Skin epidermis (tissue), 12 donors: ENCODE measurements at regions not wholly inside any gene's neighbourhood (a gene's known extent, or its start where the extent isn't known, plus 50 kb on each side); places are given as distances from the start of the nearest gene placed in this dataset.

Source experiments
- H3K27ac ChIP-seq, 21 experiments: fragments of 200-600 bp; sonication (generic) in 11 of 21; one replicate each; pipeline ENCODE4 v1.5.0; 2020; ENCODE audit warnings: mild to moderate bottlenecking in 3 of 21, inconsistent platforms in 2 of 21, moderate library complexity in 2 of 21
- H3K4me3 ChIP-seq, 7 experiments: fragments of 200-600 bp; sonication (generic) in 2 of 7; one replicate each; pipeline ENCODE4 v1.5.0; 2020; ENCODE audit warnings: inconsistent platforms in 2 of 7, mild to moderate bottlenecking in 2 of 7, moderate library complexity in 1 of 7

DNA sequence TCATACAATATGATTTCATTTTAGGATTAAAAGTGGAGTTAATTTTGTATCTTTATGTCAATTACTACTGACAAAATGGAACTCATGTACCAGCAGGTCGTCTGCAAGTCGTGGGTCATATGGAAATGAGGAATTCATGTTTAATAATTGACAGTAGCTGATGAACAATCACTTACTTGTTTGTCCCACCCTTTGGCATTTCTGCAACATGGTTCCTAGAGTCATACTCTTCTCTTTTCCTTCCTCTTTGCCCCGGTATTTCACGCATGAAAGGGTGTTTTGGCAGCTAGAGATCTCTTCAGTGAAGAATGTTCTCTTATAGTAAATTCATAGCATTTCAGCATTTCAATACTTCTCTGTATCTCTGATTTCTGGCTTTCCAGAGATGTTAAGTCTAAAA lies 133.3 kb upstream of the SLC24A5 start:
- H3K27ac ChIP-seq = no peak overlapping the region
- H3K4me3 ChIP-seq = no peak overlapping the region

GRCh38 chr15:47987908-47988532 lies 132.8 kb upstream of the SLC24A5 start:
- H3K4me3 ChIP-seq = no peak overlapping the region
- no peak overlapping the region for H3K27ac ChIP-seq

GRCh38 chr15:47988564-47988963 lies 132.2 kb upstream of the SLC24A5 start:
- no peak overlapping the region for H3K4me3 ChIP-seq
- H3K27ac ChIP-seq = no peak overlapping the region

- Histone ChIP-seq H3K27ac (no peak overlapping the region), H3K4me3 (no peak overlapping the region)
These were observed 130.0 kb upstream of the SLC24A5 start for GRCh38 chr15:47990821-47991220.

DNA sequence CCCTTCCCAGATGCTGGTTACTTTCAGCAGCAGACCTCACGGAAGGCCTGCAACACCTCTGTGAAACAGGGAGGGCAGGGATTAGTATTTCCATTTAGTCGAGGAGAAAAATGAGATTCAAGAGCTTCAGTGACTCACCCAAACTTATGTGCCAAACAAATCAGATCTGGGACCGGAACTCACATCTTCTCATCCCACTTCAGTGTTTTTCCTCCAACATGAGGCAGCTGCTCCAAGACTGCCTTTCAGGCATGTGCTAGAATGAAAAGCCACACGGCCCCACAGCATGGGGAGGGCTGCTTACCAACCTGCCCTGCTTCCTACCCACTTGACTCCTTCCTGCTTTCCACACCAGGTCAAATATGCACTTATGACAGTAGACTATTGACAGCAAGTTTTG lies 129.4 kb upstream of the SLC24A5 start:
- no peak overlapping the region for H3K27ac ChIP-seq
- no peak overlapping the region for H3K4me3 ChIP-seq

- H3K27ac ChIP-seq = no peak overlapping the region
- H3K4me3 ChIP-seq = no peak overlapping the region
These were observed 127.7 kb upstream of the SLC24A5 start for GRCh38 chr15:47993051-47993450.

DNA sequence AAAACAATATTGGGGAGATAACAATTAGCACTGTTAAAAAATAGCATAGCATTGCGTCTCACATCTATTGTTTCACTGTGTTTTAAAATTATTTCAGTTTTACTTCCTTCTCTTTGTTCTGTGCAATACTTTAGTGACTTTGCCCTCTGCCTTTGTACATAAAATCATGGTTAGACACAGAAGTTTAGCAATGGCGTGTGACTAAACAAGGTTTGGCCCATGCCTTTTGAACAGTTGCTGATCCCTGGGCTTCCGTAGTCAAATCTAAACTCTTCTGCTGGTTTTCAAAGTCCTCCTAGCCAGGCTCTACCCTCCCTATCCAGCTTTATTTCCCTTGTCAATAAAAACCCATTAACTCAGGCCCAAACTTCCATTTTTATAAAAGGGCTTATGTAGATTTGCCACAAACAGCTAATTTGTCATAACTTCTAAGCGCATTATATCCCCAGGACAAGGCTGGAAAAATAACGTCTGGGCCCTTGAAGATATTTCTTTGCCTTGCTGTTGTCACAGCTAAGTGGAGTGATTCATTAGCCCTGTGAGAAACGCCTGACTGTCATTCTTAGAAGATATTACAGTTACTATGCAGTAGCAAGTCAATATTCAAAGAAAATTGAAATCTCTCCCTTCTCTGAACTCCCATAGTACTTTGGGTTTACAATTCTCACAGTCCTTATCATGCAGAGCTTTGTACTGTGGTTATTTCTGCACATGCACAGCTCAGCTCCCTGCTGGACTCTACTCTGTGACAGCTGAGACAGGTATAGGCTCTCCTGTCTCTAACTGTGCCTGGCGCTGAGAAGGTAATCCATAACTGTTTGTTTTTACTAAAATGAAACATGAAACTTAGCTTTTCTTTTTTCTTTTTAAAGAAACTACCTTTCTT lies 123.4 kb upstream of the SLC24A5 start:
- H3K4me3 ChIP-seq = no peak overlapping the region
- no peak overlapping the region for H3K27ac ChIP-seq

DNA sequence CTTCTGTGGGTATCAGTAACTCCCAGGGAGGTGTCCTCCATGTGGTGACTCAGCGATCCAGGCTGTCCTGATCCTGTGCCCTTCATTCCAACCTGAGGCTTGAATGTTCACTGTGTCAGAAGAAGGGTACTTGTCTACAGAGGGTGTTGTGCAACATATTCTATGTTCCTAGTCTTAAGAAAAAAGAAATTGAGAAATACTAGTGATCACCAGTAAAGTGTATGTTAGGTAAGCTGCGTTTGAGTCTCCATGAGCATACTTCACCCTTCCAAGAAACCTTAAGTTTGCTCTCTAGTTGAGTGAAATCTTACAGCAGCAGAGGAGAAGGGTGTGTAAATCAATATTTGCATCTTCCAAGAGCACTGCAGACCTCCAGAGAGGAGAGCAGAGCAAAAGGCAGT lies 122.2 kb upstream of the SLC24A5 start:
- H3K27ac ChIP-seq = no peak overlapping the region
- H3K4me3 ChIP-seq = no peak overlapping the region

DNA sequence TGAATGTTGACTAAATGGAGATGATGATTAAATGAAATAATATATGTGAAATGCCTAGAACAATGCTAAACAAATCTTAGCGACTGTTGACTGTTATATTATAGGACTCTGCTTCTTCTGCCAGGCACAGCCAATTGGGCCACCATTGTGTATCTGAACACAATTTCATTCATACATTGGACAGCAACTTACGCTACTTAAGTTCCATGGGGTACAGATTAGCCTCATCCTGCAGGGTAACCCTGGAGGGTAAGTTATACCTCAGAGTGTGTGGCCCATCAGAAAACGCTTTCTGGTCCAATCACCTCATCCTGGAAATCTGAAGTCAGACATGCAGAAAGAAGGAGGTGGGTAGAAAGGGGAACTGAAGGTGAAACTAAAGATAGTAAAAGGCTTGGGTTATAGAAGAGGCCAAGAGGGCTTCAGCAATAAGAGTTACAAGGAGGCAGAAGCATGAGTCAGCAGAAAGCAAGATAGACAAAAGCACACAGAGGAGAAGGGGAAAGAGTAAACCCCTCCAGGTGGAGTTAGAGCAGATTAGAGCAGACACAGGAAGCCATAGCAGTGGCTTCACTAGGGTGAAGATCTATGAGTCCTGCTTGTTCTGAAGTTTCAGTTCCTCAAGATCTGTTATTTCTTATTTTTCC lies 119.3 kb upstream of the SLC24A5 start:
- H3K27ac ChIP-seq = peak overlapping the region in 1 of 21 experiments; percentile 32
- H3K4me3 ChIP-seq = no peak overlapping the region

DNA sequence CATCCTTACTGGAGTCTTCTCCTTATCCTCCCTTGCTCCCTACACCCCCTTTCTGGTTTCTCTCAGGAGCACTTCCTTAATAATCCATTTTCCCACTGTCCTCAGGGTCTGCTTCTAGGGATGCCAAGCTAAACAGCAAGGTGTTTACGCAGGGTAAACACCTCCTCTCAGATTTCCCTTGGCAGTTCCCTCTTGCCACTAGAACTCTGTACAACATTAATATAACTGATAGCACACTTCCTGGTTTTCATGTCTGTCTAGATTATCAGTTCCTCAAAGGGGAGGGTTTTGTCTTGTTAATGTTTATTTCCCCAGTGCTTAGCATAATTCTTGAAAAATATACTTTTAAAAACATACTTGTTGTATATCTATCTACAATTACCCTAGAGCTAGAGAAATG lies 118.0 kb upstream of the SLC24A5 start:
- H3K27ac ChIP-seq = no peak overlapping the region
- H3K4me3 ChIP-seq = no peak overlapping the region

- Histone ChIP-seq H3K4me3 (no peak overlapping the region), H3K27ac (no peak overlapping the region)
These were observed 117.3 kb upstream of the SLC24A5 start for GRCh38 chr15:48003441-48003840.

DNA sequence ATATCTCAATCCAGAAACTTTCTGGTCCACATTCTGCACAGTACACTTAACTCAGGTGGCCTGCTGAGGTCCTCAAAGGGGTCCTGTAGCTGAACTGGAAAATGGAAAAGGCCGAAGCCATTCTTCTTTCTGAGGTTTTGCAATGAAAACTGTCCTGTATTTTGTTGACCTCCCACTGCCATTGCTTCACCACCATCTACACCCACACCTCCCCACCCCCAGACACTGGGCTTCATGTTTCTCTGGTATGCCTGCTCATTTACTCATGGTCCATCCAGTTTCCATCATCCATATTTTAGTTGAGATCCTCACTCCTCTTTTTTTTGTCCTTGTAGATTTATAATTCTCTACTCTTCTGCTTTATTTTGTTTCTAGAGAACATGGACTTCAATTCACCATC lies 115.7 kb upstream of the SLC24A5 start:
- Histone ChIP-seq H3K27ac (no peak overlapping the region), H3K4me3 (no peak overlapping the region)

GRCh38 chr15:48006031-48006511 lies 114.7 kb upstream of the SLC24A5 start:
- no peak overlapping the region for H3K27ac ChIP-seq
- no peak overlapping the region for H3K4me3 ChIP-seq

GRCh38 chr15:48010316-48010715 lies 110.5 kb upstream of the SLC24A5 start:
- no peak overlapping the region for H3K4me3 ChIP-seq
- H3K27ac ChIP-seq = no peak overlapping the region

- no peak overlapping the region for H3K4me3 ChIP-seq
- no peak overlapping the region for H3K27ac ChIP-seq
These were observed 108.6 kb upstream of the SLC24A5 start for GRCh38 chr15:48012191-48012590.

DNA sequence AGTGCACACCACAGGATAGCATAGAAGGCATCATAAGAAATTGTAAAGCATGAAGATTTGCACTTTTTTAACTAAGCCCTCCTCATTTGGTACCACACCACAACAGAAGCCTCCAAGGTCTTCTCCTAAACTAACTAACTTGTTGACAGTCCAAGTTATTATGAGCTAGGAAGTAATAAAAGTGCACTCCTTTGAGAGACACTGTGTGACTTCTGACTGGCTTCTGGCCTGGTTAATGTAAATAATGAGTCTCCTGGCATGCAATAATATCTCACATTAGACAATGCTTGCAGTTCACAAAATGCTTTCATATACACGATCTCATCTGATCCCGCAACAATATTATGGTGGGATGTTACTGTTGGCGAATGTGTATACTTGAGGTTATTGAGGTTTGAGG lies 103.9 kb upstream of the SLC24A5 start:
- Histone ChIP-seq H3K4me3 (no peak overlapping the region), H3K27ac (no peak overlapping the region)

DNA sequence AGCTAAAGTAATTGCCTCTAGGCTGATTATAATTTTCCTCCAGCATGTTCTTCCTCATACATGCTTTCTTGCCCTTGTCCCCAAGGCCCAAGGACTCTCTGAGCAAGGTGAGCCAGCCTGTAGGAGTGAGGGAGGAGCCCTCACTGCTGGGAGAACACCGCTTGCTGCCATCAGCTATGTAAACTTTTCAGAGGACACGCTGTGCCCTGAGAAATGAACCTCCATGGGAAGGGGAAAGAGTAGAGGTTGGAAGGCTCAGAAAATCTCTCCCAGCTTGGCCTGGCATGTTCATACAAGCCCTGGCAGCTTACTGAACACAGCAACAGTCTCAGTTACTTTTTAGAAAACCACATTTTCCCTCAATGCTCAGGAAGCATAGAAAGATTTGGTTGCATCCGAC lies 103.0 kb upstream of the SLC24A5 start:
- Histone ChIP-seq H3K27ac (no peak overlapping the region), H3K4me3 (no peak overlapping the region)

DNA sequence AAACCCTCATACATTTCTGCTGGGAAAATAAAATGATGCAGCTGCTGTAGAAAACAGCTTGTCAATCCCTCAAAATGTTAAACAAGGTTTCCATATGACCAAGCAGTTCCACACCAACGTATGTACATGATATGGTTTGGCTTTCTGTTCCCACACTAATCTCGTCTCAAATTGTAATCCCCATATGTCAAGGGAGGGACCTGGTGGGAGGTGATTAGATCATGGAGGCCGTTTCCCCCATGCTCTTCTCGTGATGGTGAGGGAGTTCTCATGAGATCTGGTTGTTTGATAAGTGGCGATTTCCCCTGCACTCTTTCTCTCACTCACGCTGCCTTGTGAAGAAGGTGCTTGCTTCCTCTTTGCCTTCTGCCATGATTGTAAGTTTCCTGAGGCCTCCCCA lies 100.6 kb upstream of the SLC24A5 start:
- Histone ChIP-seq H3K4me3 (no peak overlapping the region), H3K27ac (no peak overlapping the region)

DNA sequence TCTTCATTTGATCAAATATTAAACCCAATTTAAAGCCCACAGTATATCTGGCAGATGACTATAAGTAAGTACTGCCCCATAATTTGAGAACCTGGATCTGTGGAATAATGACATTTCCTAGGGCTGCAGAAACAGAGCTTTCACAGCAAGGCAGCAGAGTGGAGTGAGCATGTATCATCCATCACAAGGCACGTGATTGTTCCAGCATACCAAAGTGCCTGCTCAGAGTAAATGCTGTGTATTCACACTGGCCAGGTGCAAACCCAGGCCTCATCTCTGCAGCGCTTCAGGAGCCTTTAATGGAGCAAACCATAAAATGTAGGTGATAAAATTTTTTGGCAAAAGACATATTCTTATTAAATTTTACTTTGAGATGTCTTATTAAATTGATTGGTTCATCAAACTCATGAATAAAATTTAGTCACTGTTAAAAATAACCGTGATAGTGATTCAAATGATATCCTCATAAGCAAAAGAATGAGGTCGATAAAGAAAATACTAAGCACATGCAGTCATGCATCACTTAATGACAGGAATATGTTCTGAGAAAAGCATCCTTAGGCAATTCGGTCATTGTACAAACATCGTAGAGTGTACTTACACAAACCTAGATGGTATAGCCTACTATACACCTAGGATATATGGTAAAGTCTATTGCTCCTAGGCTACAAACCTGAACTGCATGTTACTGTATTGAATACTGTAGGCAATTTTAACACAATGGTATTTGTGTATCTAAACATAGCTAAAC lies 99.3 kb upstream of the SLC24A5 start:
- Histone ChIP-seq H3K27ac (no peak overlapping the region), H3K4me3 (no peak overlapping the region)

GRCh38 chr15:48025118-48025517 lies 95.7 kb upstream of the SLC24A5 start:
- H3K4me3 ChIP-seq = no peak overlapping the region
- no peak overlapping the region for H3K27ac ChIP-seq
